Kidney (tissue), 13 donors: ENCODE measurements at regions not wholly inside any gene's neighbourhood (a gene's known extent, or its start where the extent isn't known, plus 50 kb on each side); places are given as distances from the start of the nearest gene placed in this dataset.

Experiments
- DNase-seq, 5 donors: peaks; one replicate each; pipeline ENCODE4 v3.0.0-alpha.2; 2013 to 2020
- FAIRE-seq: peaks from 2 replicates; lab custom pipeline; 2012; peaks lifted over from hg19 to GRCh38; lab: Jason Lieb, UNC
- H3K27ac ChIP-seq, 2 donors: one replicate each; pipeline ENCODE4 v1.7.0; 2013; ENCODE audit warnings: low read depth in 2 of 2, low read length in 2 of 2, inconsistent platforms in 1 of 2
- H3K27me3 ChIP-seq: one replicate; pipeline ENCODE4 v1.7.1; 2013; ENCODE audit warnings: low read length, inconsistent platforms; ENCODE audit not compliant: control insufficient read depth, insufficient read depth
- H3K36me3 ChIP-seq, 3 donors: one replicate each; pipeline versions ENCODE4 v1.7.0 to v1.7.1; 2013; ENCODE audit warnings: low read length in 3 of 3, control low read depth in 1 of 3, inconsistent platforms in 1 of 3; ENCODE audit not compliant: insufficient read depth in 3 of 3, control insufficient read depth in 2 of 3
- H3K4me1 ChIP-seq, 3 donors: one replicate each; pipeline versions ENCODE4 v1.7.0 to v1.7.1; 2013; ENCODE audit warnings: low read length in 3 of 3, inconsistent platforms in 1 of 3, low read depth in 1 of 3; ENCODE audit not compliant: control insufficient read depth in 2 of 3, insufficient read depth in 2 of 3
- H3K4me3 ChIP-seq, 3 donors: one replicate each; pipeline versions ENCODE4 v1.7.0 to v1.8.1; 2013; ENCODE audit warnings: low read length in 3 of 3, control low read depth in 1 of 3, inconsistent platforms in 1 of 3
- H3K9ac ChIP-seq, 3 donors: one replicate each; pipeline versions ENCODE4 v1.7.0 to v1.7.1; 2013; ENCODE audit warnings: low read length in 3 of 3, control low read depth in 1 of 3, inconsistent platforms in 1 of 3
- H3K9me3 ChIP-seq, 3 donors: one replicate each; pipeline versions ENCODE4 v1.7.0 to v1.7.1; 2013; ENCODE audit warnings: low read length in 3 of 3, control low read depth in 1 of 3, inconsistent platforms in 1 of 3; ENCODE audit not compliant: control insufficient read depth in 2 of 3, insufficient read depth in 1 of 3
- intact Hi-C: fragments of 100-400 bp; cut with DNase I; formaldehyde crosslinking; loops from one replicate; pipeline ENCODE4 v1.11.1; 2022
- TF ChIP-seq, protein P1 (sequence below): IDR thresholded peaks from 3 replicates; pipeline ENCODE4 v1.5.1; 2012; ENCODE audit warnings: mild to moderate bottlenecking, moderate library complexity, borderline replicate concordance; ENCODE audit not compliant: insufficient read depth; ENCODE audit errors: extremely low read depth
- donor health status: control.
- donor health status: control.
- donor health status: control.
- donor health status: control.
- donor health status: control.
- donor health status: DM: yes; HTN: yes; CAD: no.
- donor health status: Normal renal cell carcinoma (clear cell type).

DNA sequence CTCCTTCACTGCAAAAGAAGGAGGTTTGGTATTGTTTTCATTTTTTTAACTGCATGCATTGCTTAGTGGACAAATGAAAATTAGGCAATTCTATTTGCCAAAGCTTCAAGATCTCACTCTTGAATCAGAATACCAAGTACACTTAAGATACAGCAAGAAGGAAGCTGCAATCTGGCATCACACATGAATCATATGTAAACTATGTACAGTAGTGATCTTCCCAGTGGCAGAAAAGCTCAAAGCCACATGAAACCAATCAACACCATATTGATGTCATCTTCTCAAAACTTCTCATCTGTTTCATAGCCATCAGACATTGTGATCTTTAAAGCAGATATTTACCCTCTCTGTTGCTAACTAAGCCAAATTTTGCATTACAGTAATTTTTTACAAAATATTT, 550.1 kb downstream of the LTN1 start:
- intact Hi-C loops = no loop called here

DNA sequence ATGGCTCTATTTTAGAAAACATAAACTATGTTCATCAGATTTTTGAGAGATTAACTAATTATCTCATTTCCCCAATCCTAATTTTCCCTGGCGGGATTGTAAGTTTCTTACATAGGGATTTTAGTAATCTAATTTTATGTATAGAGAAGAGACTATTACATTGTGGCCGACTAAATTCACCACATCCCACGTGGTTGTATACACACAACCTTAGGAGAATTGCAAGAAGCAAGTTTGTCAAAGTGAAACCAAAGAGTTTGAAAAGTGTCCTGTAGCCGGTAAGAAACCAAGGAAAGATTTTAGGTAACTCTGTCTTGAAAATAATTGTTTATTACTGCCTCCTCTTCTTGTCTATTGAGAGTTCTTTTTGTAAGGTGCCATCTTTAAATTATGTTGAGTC, 550.6 kb downstream of the LTN1 start:
- no peaks in the 10 kb centered on the region for H3K9me3 ChIP-seq
- FAIRE-seq (no peak), DNase-seq (no peak)
- TF ChIP-seq, protein P1, sequence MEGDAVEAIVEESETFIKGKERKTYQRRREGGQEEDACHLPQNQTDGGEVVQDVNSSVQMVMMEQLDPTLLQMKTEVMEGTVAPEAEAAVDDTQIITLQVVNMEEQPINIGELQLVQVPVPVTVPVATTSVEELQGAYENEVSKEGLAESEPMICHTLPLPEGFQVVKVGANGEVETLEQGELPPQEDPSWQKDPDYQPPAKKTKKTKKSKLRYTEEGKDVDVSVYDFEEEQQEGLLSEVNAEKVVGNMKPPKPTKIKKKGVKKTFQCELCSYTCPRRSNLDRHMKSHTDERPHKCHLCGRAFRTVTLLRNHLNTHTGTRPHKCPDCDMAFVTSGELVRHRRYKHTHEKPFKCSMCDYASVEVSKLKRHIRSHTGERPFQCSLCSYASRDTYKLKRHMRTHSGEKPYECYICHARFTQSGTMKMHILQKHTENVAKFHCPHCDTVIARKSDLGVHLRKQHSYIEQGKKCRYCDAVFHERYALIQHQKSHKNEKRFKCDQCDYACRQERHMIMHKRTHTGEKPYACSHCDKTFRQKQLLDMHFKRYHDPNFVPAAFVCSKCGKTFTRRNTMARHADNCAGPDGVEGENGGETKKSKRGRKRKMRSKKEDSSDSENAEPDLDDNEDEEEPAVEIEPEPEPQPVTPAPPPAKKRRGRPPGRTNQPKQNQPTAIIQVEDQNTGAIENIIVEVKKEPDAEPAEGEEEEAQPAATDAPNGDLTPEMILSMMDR = no peak
- no peak overlapping the region for H3K9ac ChIP-seq
- H3K4me1 ChIP-seq = no peaks in the 10 kb centered on the region
- H3K36me3 ChIP-seq = no peaks in the 10 kb centered on the region
- intact Hi-C loops = no loop called here
- no peak overlapping the region for H3K27ac ChIP-seq
- H3K4me3 ChIP-seq = no peak overlapping the region
- H3K27me3 ChIP-seq = no peaks in the 10 kb centered on the region

More for the DNA sequence above, 550.1 kb downstream of the LTN1 start:
- Histone ChIP-seq H3K9ac (no peak overlapping the region), H3K27ac (no peak overlapping the region), H3K9me3 (no peaks in the 10 kb centered on the region), H3K4me3 (no peak overlapping the region), H3K4me1 (no peaks in the 10 kb centered on the region), H3K36me3 (no peaks in the 10 kb centered on the region), H3K27me3 (no peaks in the 10 kb centered on the region)
- DNase-seq = no peak
- FAIRE-seq = no peak
- TF ChIP-seq, protein P1 = no peak

DNA sequence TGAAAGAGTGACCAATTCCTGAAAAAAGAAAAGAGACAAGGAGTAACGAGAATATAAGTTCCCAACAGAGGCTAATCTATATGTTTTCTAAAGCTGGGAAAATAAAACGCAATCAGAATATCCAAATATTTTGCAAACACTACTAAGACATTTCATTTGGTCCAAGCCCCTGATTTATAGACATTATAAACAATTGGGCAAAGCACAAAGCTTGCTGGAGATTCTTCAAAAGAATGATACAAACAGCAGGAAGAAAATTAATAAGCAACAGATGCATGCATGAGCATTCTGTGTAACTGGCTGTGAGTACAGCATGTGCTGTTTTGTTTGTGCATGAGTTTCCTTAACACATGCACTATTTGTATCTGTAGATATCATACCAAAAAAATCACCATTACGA, 552.9 kb downstream of the LTN1 start:
- Histone ChIP-seq H3K4me1 (no peaks in the 10 kb centered on the region), H3K27ac (no peak overlapping the region), H3K9ac (no peak overlapping the region), H3K36me3 (no peaks in the 10 kb centered on the region), H3K9me3 (no peaks in the 10 kb centered on the region), H3K4me3 (no peak overlapping the region), H3K27me3 (no peaks in the 10 kb centered on the region)
- peak in 2 of 5 donors; percentile 29 to 65 for DNase-seq
- TF ChIP-seq, protein P1 = no peak
- intact Hi-C loops = no loop called here
- FAIRE-seq = no peak

DNA sequence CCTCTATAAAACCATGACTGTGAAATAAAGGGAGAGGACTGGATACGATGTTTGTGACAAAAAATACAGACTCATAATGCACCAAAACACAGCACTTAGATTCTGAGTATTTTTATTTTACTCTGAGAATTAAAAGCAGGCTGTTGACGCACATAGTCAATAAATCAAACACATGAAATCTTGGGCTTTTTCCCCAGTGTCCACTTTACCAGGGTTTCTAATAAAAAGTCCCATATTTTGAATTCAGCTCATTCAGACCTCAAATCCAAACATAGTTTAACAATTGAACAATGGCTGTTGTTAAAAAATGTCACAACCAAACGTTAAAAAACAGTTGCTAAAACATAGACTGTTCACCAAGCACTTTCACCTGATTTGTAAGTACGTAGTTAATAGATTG, 553.4 kb downstream of the LTN1 start:
- Histone ChIP-seq H3K27ac (no peak overlapping the region), H3K36me3 (no peaks in the 10 kb centered on the region), H3K4me3 (no peak overlapping the region), H3K4me1 (no peaks in the 10 kb centered on the region), H3K9ac (no peak overlapping the region), H3K9me3 (no peaks in the 10 kb centered on the region), H3K27me3 (no peaks in the 10 kb centered on the region)
- DNase-seq (no peak), FAIRE-seq (no peak)
- TF ChIP-seq, protein P1 = no peak
- intact Hi-C loops = no loop called here
